ENCODE measurements at regions not wholly inside any gene's neighbourhood (a gene's known extent, or its start where the extent isn't known, plus 50 kb on each side); places are given as distances from the start of the nearest gene placed in this dataset.
"Not testable (repeated sequence)": the region's sequence is repeated elsewhere in the genome, so short reads cannot be mapped to it uniquely, and the experiment has no call there.

DNA sequence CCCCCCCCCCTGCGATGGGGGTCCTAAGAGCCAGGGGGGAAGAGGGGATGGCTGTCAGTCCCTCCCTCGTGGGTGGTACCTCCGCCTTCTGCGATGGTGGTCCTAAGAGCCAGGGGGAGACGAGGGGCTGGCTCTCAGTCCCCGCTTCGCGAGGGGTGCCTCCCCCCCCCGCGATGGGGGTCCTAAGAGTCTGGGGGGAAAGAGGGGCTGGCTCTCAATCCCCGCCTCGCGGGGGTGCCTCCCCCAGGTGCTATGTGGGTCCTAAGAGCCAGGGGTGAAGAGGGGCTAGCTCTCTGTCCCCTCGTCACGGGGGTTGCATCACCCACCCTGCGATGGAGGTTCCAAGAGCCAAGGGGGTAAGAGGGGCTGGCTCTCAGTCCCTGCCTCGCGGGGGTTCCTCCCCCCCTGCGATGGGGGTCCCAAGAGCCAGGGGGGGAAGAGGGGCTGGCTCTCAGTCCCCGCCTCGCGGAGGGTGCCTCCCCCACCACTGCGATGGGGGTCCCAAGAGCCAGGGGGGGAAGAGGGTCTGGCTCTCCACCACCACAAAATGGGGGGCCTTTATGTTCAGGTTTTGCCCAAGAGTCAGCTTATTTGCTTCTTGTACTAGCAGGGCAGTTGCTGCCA, 2323.6 kb upstream of the PCDH20 start:
- TF ChIP-seq, protein P1, sequence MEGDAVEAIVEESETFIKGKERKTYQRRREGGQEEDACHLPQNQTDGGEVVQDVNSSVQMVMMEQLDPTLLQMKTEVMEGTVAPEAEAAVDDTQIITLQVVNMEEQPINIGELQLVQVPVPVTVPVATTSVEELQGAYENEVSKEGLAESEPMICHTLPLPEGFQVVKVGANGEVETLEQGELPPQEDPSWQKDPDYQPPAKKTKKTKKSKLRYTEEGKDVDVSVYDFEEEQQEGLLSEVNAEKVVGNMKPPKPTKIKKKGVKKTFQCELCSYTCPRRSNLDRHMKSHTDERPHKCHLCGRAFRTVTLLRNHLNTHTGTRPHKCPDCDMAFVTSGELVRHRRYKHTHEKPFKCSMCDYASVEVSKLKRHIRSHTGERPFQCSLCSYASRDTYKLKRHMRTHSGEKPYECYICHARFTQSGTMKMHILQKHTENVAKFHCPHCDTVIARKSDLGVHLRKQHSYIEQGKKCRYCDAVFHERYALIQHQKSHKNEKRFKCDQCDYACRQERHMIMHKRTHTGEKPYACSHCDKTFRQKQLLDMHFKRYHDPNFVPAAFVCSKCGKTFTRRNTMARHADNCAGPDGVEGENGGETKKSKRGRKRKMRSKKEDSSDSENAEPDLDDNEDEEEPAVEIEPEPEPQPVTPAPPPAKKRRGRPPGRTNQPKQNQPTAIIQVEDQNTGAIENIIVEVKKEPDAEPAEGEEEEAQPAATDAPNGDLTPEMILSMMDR (IDR thresholded peaks at IDR 0.05): not testable (repeated sequence)
- not testable (repeated sequence) for TF ChIP-seq EP300 (IDR thresholded peaks at IDR 0.05)
